ENCODE measurements at regions not wholly inside any gene's neighbourhood (a gene's known extent, or its start where the extent isn't known, plus 50 kb on each side); places are given as distances from the start of the nearest gene placed in this dataset.

GRCh38 chr4:113845138-113845537, 83.6 kb upstream of the CAMK2D start:
- TF ChIP-seq CTCF (IDR thresholded peaks at IDR 0.05): no peak
- TF ChIP-seq TCF7L2 (IDR thresholded peaks at IDR 0.05; ENCODE audit: low read depth, low read length): no peak
- no peak for TF ChIP-seq REST (IDR thresholded peaks at IDR 0.05; ENCODE audit: insufficient read depth in 1 of 2, low read depth in 2 of 2, low read length in 1 of 2)
